DND-41 (cell line): ENCODE measurements at regions not wholly inside any gene's neighbourhood (a gene's known extent, or its start where the extent isn't known, plus 50 kb on each side); places are given as distances from the start of the nearest gene placed in this dataset.

Source experiments
- CTCF ChIP-seq: IDR thresholded peaks from 2 replicates; pipeline ENCODE4 v1.5.1; 2012; ENCODE audit warnings: borderline replicate concordance, low read length, moderate library complexity, mild to moderate bottlenecking; ENCODE audit not compliant: poor library complexity, severe bottlenecking; ENCODE audit errors: extremely low read depth
- EZH2 ChIP-seq: IDR thresholded peaks from 3 replicates; pipeline ENCODE4 v1.6.1; 2012; ENCODE audit warnings: borderline replicate concordance, low read depth, mild to moderate bottlenecking, moderate library complexity, low read length, inconsistent platforms; ENCODE audit not compliant: severe bottlenecking

DNA sequence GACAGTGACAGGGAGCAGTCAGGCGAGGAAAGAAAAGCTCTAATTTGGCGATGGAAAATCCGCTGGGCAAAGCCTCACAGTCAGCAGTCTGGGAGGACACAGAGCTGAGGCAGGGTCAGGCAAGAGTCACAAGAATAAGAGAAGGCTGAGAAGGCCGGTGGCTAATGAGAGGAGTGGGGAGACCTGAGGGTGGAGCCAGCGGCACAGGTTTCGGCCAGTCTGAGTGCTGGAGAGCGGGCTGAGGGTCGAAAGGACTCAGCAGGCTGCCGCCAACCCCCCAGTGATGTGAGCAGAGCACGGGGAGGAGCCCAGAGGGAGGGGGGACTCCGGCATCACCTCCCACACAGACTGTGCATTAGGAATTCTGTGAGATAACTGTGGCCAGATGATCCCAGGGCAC, 500.6 kb upstream of the MYT1L start:
- TF ChIP-seq CTCF (no peak), EZH2 (no peak)
